ENCODE measurements at regions not wholly inside any gene's neighbourhood (a gene's known extent, or its start where the extent isn't known, plus 50 kb on each side); places are given as distances from the start of the nearest gene placed in this dataset.

DNA sequence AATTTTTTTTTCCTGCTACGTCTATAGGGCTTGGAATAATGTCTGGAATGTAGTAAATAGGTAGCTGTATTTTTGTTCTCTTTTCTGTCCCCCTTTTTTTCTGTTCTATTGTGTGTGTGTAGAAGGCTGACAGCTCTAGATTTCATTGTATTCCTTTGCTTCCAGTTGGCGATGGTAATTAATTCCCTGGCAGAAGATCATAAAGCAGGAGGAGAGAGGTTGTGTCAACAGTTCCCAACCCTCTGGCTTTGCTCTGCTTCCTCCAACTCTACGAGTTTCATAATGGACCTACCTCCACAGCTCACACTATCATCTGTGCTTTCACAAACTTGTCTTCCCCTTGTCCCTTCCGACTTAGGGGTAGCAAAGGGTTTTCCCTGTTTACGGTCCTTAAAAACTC lies 117.9 kb upstream of the CDH18 start:
- no peak overlapping the region for H3K4me3 ChIP-seq (replicated peaks; ENCODE audit: low read depth, low read length)
- TF ChIP-seq, protein P1, sequence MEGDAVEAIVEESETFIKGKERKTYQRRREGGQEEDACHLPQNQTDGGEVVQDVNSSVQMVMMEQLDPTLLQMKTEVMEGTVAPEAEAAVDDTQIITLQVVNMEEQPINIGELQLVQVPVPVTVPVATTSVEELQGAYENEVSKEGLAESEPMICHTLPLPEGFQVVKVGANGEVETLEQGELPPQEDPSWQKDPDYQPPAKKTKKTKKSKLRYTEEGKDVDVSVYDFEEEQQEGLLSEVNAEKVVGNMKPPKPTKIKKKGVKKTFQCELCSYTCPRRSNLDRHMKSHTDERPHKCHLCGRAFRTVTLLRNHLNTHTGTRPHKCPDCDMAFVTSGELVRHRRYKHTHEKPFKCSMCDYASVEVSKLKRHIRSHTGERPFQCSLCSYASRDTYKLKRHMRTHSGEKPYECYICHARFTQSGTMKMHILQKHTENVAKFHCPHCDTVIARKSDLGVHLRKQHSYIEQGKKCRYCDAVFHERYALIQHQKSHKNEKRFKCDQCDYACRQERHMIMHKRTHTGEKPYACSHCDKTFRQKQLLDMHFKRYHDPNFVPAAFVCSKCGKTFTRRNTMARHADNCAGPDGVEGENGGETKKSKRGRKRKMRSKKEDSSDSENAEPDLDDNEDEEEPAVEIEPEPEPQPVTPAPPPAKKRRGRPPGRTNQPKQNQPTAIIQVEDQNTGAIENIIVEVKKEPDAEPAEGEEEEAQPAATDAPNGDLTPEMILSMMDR (IDR thresholded peaks at IDR 0.05; ENCODE audit: low read length, missing control alignments), result no peak
- no peak for DNase-seq (ENCODE audit: low read depth)

DNA sequence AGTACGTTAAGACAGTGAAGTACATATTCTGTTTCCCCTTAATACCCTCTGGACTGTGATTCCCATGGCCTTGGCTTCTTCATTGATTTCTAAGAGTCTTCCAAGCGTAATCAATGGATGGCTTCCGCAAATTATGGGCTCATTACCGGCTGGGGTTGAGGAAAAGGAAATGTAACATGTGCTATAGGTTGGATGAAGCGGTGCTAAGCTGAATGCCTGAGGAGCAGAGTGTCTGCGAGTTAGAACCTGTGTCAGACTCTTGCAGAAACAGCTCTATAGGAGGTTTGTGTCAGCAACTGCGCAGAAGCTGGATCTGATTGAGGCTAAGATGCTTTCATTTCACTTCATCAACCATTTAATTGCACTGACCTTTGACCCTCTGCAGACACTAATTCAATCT lies 114.3 kb upstream of the CDH18 start:
- DNase-seq (ENCODE audit: low read depth), result no peak
- H3K4me3 ChIP-seq (replicated peaks; ENCODE audit: low read depth, low read length), result no peak overlapping the region
- TF ChIP-seq, protein P1 (IDR thresholded peaks at IDR 0.05; ENCODE audit: low read length, missing control alignments), result no peak

DNA sequence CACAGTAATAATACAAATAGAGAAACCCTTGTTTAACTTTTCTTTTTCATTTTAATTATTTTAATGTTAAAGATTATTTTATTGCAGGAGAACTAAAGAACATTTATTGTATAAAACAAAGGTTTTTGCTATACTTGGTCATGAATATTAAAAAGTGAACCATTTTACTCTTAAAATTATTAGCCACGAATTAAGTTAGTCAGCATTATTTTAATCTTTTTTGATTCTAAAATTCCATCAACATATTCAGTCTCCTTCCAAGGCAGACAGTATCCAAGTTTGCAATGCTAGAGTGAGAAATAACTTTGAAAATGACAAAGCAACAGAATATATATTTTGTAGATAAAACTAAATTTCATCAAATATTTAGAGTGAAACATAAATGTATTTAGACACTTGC lies 110.7 kb upstream of the CDH18 start:
- no peak for DNase-seq (ENCODE audit: low read depth)
- TF ChIP-seq, protein P1 (IDR thresholded peaks at IDR 0.05; ENCODE audit: low read length, missing control alignments), result no peak
- H3K4me3 ChIP-seq (replicated peaks; ENCODE audit: low read depth, low read length), result no peak overlapping the region

DNA sequence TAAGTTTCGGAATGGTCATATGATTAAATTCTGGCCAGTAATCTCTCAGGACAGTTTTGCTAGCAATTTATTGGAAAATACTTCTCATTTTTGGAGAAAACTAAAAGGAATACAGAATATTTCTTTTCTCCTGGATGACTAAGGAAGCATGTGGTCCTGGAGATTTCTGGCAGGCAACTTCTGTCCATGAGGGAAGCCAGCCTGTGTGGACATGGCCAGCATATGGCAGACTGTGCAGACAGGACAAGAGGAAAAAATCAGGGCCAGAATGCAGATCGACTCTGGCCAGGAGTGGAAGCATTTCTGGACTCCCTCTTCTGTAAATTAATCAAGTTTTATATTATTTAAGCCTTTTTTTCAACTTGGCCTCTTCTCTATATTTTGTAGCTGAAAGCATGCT lies 100.4 kb upstream of the CDH18 start:
- H3K4me3 ChIP-seq (replicated peaks; ENCODE audit: low read depth, low read length), result no peak overlapping the region
- no peak for DNase-seq (ENCODE audit: low read depth)
- TF ChIP-seq, protein P1 (IDR thresholded peaks at IDR 0.05; ENCODE audit: low read length, missing control alignments), result no peak

DNA sequence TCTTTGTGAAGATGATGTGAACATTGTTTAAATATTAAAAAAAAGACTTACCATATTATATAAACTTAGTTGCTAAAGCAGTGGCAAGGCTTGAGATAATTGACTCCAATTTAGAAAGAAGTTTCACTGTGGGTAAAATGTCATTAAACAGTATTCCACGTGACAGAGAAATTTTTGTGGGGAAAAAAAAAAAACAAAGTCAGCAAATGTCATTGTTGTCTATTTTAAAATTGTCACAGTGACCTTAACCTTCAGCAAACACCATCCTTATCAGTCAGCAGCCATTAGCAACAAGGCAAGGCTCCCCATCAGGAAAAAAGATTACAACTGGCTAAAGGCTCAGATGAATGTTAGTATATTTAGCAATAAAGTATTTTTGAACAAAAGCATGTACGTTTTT lies 99.3 kb upstream of the CDH18 start:
- TF ChIP-seq, protein P1 (IDR thresholded peaks at IDR 0.05; ENCODE audit: low read length, missing control alignments), result no peak
- DNase-seq (ENCODE audit: low read depth), result no peak
- no peak overlapping the region for H3K4me3 ChIP-seq (replicated peaks; ENCODE audit: low read depth, low read length)

DNA sequence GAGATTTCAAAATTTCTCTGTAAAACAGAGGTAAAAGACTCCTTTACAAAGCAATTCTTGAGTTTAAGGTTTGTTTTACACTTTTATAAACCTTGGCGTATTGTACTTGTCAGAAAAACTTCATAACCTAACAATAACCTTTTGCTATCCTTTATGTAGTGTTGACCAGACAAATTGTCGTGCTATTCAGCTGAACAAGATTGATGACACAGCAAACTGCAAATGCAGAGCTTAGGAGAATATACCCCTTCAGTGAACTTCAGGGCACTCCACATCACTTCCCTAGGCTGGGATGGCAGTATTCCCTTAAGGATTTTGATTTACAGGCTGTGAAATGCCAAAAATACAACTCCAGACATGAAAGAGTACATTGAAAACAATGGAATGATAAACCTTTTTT lies 89.2 kb upstream of the CDH18 start:
- DNase-seq (ENCODE audit: low read depth), result no peak
- TF ChIP-seq, protein P1 (IDR thresholded peaks at IDR 0.05; ENCODE audit: low read length, missing control alignments), result no peak
- no peak overlapping the region for H3K4me3 ChIP-seq (replicated peaks; ENCODE audit: low read depth, low read length)

DNA sequence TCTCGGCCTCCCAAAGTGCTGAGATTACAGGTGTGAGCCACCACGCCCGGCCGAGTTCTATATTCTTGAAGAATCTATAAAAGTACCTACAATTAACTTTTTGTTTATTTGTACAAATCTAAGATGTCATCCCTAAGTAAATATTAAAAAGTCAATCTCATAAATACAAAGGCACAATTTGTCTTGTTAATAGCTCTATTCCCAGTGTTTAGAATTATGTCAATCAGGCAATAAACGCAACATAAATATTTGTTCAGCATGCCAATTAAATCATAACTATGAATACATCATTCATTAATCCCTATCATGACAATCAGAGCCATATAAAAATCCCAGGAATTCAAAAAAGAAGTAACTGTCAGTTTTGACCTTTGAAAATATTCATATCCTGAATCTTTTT lies 68.9 kb upstream of the CDH18 start:
- TF ChIP-seq, protein P1 (IDR thresholded peaks at IDR 0.05; ENCODE audit: low read length, missing control alignments), result no peak
- no peak overlapping the region for H3K4me3 ChIP-seq (replicated peaks; ENCODE audit: low read depth, low read length)
- DNase-seq (ENCODE audit: low read depth), result no peak

All from fibroblast of pulmonary artery (primary cell).